GM23248 (cell line): ENCODE measurements at regions not wholly inside any gene's neighbourhood (a gene's known extent, or its start where the extent isn't known, plus 50 kb on each side); places are given as distances from the start of the nearest gene placed in this dataset.

Source experiments
- EZH2 ChIP-seq: fragments of 200-600 bp; sonication (generic); IDR thresholded peaks from 2 replicates; pipeline ENCODE4 v1.6.1; 2018; ENCODE audit warnings: antibody characterized with exemption, mild to moderate bottlenecking; ENCODE audit not compliant: insufficient read depth, poor library complexity, severe bottlenecking
- EZH2phosphoT487 ChIP-seq: fragments of 200-600 bp; sonication (generic); IDR thresholded peaks from 2 replicates; pipeline ENCODE4 v1.6.1; 2018; ENCODE audit warnings: antibody characterized with exemption, moderate library complexity, mild to moderate bottlenecking, low read depth; ENCODE audit not compliant: insufficient read depth

DNA sequence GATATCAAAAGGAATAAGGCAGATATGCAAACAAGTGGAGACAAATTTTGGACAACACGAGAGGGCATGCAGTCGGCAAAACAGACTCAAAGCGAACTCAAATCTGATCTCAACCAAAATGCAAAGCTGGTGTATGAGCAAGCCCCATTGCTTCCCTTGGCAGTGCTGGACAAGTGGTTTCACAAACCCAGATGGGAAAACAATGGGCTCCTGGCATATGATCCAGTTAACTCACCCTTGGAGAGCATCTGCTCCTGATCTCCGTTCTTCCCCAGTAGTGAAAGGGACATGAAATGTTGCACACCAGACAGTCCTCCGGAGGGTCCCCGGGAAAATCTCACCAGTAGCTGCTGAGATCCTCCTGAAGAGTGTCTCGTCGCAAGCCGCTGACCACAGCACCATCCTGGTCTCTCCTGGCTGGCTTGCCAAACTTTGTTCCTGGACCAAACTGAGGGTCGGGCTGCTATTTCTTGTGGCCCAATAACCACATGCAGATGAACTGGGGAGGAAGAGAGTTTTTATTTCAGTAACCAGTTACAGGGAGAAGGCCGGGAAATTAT, 84.3 kb upstream of the THBS2 start:
- TF ChIP-seq EZH2 (no peak), EZH2phosphoT487 (no peak)
